NT2/D1 (cell line): ENCODE measurements at regions not wholly inside any gene's neighbourhood (a gene's known extent, or its start where the extent isn't known, plus 50 kb on each side); places are given as distances from the start of the nearest gene placed in this dataset.

ENCODE experiments used
- DNase-seq: peaks from one replicate; pipeline ENCODE4 v3.0.0-alpha.2; 2011; ENCODE audit warnings: low read depth, low spot score
- H3K27me3 ChIP-seq: 2 replicates; pipeline ENCODE4 v1.6.0; 2011; ENCODE audit warnings: mild to moderate bottlenecking; ENCODE audit not compliant: insufficient read length, insufficient read depth
- H3K36me3 ChIP-seq: 2 replicates; pipeline ENCODE4 v1.6.1; 2011; ENCODE audit warnings: mild to moderate bottlenecking, low read length, mixed read lengths; ENCODE audit not compliant: insufficient read depth, insufficient read length
- H3K4me1 ChIP-seq: 2 replicates; pipeline ENCODE4 v1.5.1; 2011; ENCODE audit not compliant: insufficient read depth, insufficient read length
- H3K4me3 ChIP-seq: 2 replicates; pipeline ENCODE4 v1.5.1; 2011; ENCODE audit warnings: low read depth; ENCODE audit not compliant: insufficient read length
- H3K9ac ChIP-seq: 2 replicates; pipeline ENCODE4 v1.6.0; 2011; ENCODE audit warnings: low read depth; ENCODE audit not compliant: insufficient read length
- H3K9me3 ChIP-seq: 2 replicates; pipeline ENCODE4 v1.5.1; 2011; ENCODE audit warnings: mild to moderate bottlenecking, low read length; ENCODE audit not compliant: insufficient read depth
- SUZ12 ChIP-seq: IDR thresholded peaks from 2 replicates; pipeline ENCODE4 v1.6.1; 2011; ENCODE audit not compliant: insufficient read length, insufficient read depth; ENCODE audit errors: extremely low read depth
- YY1 ChIP-seq: IDR thresholded peaks from 2 replicates; pipeline ENCODE4 v1.6.1; 2011; ENCODE audit not compliant: insufficient read length, insufficient read depth
- ZNF274 ChIP-seq: IDR thresholded peaks from 2 replicates; pipeline ENCODE4 v1.6.1; 2011; ENCODE audit warnings: mild to moderate bottlenecking, low read depth, low read length

GRCh38 chr16:8182761-8183160, 407.6 kb downstream of the TMEM114 start:
- TF ChIP-seq ZNF274 (no peak), YY1 (no peak), SUZ12 (no peak)
- H3K4me1 ChIP-seq = peaks cover 6% of the 10 kb centered on the region
- H3K9ac ChIP-seq = no peak overlapping the region
- H3K27me3 ChIP-seq = no peaks in the 10 kb centered on the region
- H3K4me3 ChIP-seq = no peak overlapping the region
- H3K9me3 ChIP-seq = no peaks in the 10 kb centered on the region
- no peak for DNase-seq
- no peaks in the 10 kb centered on the region for H3K36me3 ChIP-seq

- Histone ChIP-seq H3K27me3 (no peaks in the 10 kb centered on the region), H3K9ac (no peak overlapping the region), H3K9me3 (no peaks in the 10 kb centered on the region), H3K4me1 (peaks cover 6% of the 10 kb centered on the region), H3K4me3 (no peak overlapping the region), H3K36me3 (no peaks in the 10 kb centered on the region)
- DNase-seq = no peak
- TF ChIP-seq ZNF274 (no peak), YY1 (no peak), SUZ12 (no peak)
These were observed 410.7 kb downstream of the TMEM114 start for GRCh38 chr16:8179615-8180014.

- no peak for DNase-seq
- H3K4me1 ChIP-seq = peaks cover 6% of the 10 kb centered on the region
- TF ChIP-seq SUZ12 = no peak
- TF ChIP-seq YY1 = no peak
- no peak for TF ChIP-seq ZNF274
- H3K36me3 ChIP-seq = no peaks in the 10 kb centered on the region
- H3K9ac ChIP-seq = peak overlapping the region; percentile 61
- no peaks in the 10 kb centered on the region for H3K27me3 ChIP-seq
- H3K4me3 ChIP-seq = no peak overlapping the region
- no peaks in the 10 kb centered on the region for H3K9me3 ChIP-seq
These were observed 412.0 kb downstream of the TMEM114 start for GRCh38 chr16:8178271-8178670.

DNA sequence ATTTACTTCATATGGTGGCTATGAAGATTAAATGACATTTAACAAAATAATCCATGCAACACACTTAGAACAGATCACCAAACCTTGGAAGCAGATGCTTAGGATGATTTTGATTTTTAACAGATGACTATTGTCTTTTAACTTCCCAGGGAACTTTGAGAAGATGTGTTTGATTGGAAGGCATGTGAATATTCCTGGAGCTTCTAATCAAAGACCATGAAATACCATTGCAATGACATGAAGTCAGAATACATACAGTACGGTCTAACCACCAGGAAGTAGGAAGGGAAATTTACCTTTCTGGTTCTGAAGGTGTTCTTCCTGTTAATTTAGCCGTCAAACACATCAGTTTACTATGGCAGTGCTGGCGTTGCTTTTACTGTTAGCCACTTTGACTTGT, 414.9 kb downstream of the TMEM114 start:
- no peak for TF ChIP-seq ZNF274
- Histone ChIP-seq H3K36me3 (no peaks in the 10 kb centered on the region), H3K4me1 (peaks cover 6% of the 10 kb centered on the region), H3K4me3 (no peak overlapping the region), H3K9me3 (no peaks in the 10 kb centered on the region), H3K9ac (no peak overlapping the region), H3K27me3 (no peaks in the 10 kb centered on the region)
- no peak for DNase-seq

DNA sequence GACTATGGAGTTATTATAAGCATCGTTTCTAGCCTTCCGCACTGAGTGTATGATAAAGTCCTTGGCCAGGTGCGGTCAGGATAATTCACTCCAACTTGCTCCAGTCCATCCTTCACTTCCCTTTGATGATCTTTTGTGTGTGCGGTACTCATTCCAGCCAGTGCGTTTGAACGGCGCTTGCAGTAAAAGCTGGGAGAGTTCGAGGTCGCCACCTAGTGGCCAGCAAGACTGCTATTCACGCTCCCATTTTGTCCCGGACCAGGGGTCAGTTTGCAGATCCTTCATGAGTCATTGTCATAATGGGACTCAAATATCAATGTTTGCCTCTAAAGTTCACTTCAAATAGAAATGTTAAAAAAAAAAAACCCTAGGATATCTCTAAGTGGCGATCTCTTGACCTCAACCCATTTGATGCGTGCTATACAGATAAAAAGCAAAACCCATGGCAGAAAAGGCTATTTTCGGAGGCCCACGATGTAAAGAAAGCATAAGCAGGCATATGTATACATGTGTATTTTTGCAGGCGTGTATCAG, 417.1 kb downstream of the TMEM114 start:
- no peak overlapping the region for H3K4me3 ChIP-seq
- H3K9ac ChIP-seq = no peak overlapping the region
- H3K36me3 ChIP-seq = no peaks in the 10 kb centered on the region
- TF ChIP-seq YY1 (no peak), SUZ12 (no peak), ZNF274 (no peak)
- no peaks in the 10 kb centered on the region for H3K27me3 ChIP-seq
- DNase-seq = peak; percentile 94
- H3K4me1 ChIP-seq = peaks cover under 1% of the 10 kb centered on the region
- no peaks in the 10 kb centered on the region; the same call in 1 of the 2 replicates for H3K9me3 ChIP-seq

DNA sequence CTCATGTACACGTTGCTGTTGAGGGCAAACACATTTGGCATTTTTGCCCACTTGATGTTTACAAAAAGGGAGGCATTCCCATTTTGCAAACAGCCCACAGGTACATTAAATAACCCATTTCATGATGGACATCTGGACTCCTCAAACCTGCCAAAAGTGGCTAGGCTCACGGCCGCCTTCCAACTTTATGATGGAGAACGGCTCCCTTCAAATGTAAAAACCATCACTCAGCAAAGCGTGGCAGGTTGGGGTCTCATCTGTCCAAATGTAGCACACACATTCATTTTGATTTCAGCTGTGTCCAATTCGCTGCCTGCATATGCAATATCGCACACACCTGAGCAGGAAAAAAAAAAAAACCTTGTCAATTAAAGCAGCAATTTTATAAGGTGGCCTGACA, 417.8 kb downstream of the TMEM114 start:
- TF ChIP-seq ZNF274 = no peak
- TF ChIP-seq SUZ12 = no peak
- TF ChIP-seq YY1 = no peak
- no peak for DNase-seq
- Histone ChIP-seq H3K36me3 (no peaks in the 10 kb centered on the region), H3K9me3 (no peaks in the 10 kb centered on the region; the same call in 1 of the 2 replicates), H3K9ac (no peak overlapping the region), H3K4me3 (no peak overlapping the region), H3K4me1 (no peaks in the 10 kb centered on the region), H3K27me3 (no peaks in the 10 kb centered on the region)

DNA sequence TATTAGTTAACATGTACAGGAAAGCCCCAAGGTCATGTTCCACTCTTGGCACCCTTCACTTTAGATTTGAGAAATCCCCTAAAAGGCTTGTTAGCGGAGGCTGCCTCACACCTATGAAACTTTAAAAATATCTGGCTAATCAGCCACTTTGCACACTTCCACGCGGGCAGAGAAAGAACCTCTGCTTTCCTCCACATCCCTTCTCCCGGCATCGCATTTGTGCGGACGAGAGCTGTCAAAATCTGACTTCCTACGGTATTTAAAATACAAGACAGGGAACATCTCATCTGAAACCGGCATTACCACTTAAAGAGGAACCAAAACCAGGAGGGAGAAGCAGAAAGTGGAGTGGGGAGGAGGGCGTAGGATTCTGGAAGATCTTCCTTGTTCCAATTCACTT, 422.3 kb downstream of the TMEM114 start:
- TF ChIP-seq SUZ12 (no peak), ZNF274 (no peak), YY1 (no peak)
- H3K9me3 ChIP-seq = no peaks in the 10 kb centered on the region; the same call in 1 of the 2 replicates
- H3K4me3 ChIP-seq = no peak overlapping the region
- no peaks in the 10 kb centered on the region for H3K4me1 ChIP-seq
- no peak for DNase-seq
- H3K9ac ChIP-seq = no peak overlapping the region
- no peaks in the 10 kb centered on the region for H3K27me3 ChIP-seq
- no peaks in the 10 kb centered on the region for H3K36me3 ChIP-seq

DNA sequence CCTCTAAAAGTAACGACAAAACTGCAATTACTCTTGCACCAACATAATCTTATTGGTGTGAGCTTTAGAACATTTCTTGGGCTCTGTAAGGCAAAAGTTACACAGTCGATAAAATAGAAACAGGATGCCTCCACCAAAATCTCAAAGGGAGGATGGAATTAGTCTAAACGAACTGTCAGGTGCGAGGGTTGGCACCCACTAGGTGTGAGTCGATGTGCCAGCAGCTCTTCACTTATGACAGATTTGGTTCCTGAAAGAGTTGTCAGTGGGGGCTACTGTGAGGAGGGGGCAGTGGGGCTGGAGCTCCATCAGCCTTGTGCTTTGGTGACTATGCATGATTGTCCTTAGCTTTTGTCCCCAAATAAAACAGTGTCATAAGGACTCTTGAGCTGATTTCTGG, 422.9 kb downstream of the TMEM114 start:
- TF ChIP-seq ZNF274 (no peak), YY1 (no peak), SUZ12 (no peak)
- Histone ChIP-seq H3K9ac (no peak overlapping the region), H3K4me3 (no peak overlapping the region), H3K36me3 (no peaks in the 10 kb centered on the region), H3K9me3 (no peaks in the 10 kb centered on the region; the same call in 1 of the 2 replicates), H3K27me3 (no peaks in the 10 kb centered on the region), H3K4me1 (no peaks in the 10 kb centered on the region)
- no peak for DNase-seq
